Transverse colon (tissue), 4 donors: ENCODE measurements at regions not wholly inside any gene's neighbourhood (a gene's known extent, or its start where the extent isn't known, plus 50 kb on each side); places are given as distances from the start of the nearest gene placed in this dataset.

Experiments used
- EP300 ChIP-seq: sonication (generic); formaldehyde crosslinking; IDR thresholded peaks from one replicate; pipeline ENCODE4 v1.6.1; 2017; ENCODE audit warnings: antibody characterized with exemption, low read depth
- POLR2A ChIP-seq: fragments of 450-650 bp; IDR thresholded peaks from one replicate; pipeline ENCODE4 v1.6.1; 2016; ENCODE audit warnings: antibody characterized with exemption, mild to moderate bottlenecking, moderate library complexity
- POLR2AphosphoS5 ChIP-seq, 3 donors: sonication (generic); formaldehyde crosslinking; IDR thresholded peaks; one replicate each; pipeline ENCODE4 v1.6.1; 2016; ENCODE audit warnings: antibody characterized with exemption in 3 of 3
- TF ChIP-seq, protein P1 (sequence below), 5 experiments: fragments of 200-600 bp in 3 of 5; fragments of 450-650 bp in 2 of 5; sonication (generic) in 3 of 5; IDR thresholded peaks; 1 replicate in 2 of 5; 2 replicates in 3 of 5; pipeline ENCODE4 v1.5.1; 2016 to 2017; ENCODE audit warnings: antibody characterized with exemption in 5 of 5, inconsistent platforms in 3 of 5, mild to moderate bottlenecking in 2 of 5, moderate library complexity in 1 of 5

DNA sequence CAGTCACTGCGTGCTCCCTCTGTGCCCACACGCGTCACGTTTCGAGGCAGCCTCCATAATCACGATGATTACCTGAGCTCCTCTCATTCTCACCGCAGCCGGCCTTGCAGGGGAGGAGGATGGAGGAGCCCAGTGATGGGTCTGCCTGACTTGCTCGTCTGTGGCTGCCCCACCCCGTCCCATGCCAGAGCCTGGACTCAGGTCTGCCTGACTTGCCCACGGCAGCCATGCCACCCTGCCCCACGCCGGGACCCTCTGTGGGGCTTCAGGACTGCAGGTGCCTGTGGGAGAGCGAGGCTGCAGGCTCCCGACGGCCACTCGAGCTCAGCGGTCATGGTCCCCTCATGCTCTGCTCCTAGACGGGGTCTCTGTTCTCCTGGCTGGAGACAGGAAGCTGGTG is 1025.1 kb downstream of the BRD1 start:
- TF ChIP-seq POLR2A (no peak), EP300 (no peak), POLR2AphosphoS5 (IDR thresholded peaks at IDR 0.05) (no peak)
- TF ChIP-seq, protein P1, sequence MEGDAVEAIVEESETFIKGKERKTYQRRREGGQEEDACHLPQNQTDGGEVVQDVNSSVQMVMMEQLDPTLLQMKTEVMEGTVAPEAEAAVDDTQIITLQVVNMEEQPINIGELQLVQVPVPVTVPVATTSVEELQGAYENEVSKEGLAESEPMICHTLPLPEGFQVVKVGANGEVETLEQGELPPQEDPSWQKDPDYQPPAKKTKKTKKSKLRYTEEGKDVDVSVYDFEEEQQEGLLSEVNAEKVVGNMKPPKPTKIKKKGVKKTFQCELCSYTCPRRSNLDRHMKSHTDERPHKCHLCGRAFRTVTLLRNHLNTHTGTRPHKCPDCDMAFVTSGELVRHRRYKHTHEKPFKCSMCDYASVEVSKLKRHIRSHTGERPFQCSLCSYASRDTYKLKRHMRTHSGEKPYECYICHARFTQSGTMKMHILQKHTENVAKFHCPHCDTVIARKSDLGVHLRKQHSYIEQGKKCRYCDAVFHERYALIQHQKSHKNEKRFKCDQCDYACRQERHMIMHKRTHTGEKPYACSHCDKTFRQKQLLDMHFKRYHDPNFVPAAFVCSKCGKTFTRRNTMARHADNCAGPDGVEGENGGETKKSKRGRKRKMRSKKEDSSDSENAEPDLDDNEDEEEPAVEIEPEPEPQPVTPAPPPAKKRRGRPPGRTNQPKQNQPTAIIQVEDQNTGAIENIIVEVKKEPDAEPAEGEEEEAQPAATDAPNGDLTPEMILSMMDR (IDR thresholded peaks at IDR 0.05) = no peak
